PFSK-1 (cell line): ENCODE measurements at regions not wholly inside any gene's neighbourhood (a gene's known extent, or its start where the extent isn't known, plus 50 kb on each side); places are given as distances from the start of the nearest gene placed in this dataset.

Experiments used
- POLR2AphosphoS5 ChIP-seq: IDR thresholded peaks from 2 replicates; pipeline ENCODE4 v1.6.1; 2012; ENCODE audit warnings: low read depth, mild to moderate bottlenecking, control low read depth, low read length, moderate library complexity
- REST ChIP-seq, 2 experiments: IDR thresholded peaks; 2 replicates each; pipeline versions ENCODE4 v1.6.1 to v1.8.0; 2011 to 2012; ENCODE audit warnings: low read depth in 2 of 2, low read length in 2 of 2, control low read depth in 1 of 2, inconsistent platforms in 1 of 2, mild to moderate bottlenecking in 1 of 2, moderate library complexity in 1 of 2; ENCODE audit not compliant: insufficient read depth in 1 of 2
- TAF1 ChIP-seq: IDR thresholded peaks from 2 replicates; pipeline ENCODE4 v1.6.1; 2012; ENCODE audit warnings: low read length, control low read depth, borderline replicate concordance; ENCODE audit not compliant: insufficient read depth

DNA sequence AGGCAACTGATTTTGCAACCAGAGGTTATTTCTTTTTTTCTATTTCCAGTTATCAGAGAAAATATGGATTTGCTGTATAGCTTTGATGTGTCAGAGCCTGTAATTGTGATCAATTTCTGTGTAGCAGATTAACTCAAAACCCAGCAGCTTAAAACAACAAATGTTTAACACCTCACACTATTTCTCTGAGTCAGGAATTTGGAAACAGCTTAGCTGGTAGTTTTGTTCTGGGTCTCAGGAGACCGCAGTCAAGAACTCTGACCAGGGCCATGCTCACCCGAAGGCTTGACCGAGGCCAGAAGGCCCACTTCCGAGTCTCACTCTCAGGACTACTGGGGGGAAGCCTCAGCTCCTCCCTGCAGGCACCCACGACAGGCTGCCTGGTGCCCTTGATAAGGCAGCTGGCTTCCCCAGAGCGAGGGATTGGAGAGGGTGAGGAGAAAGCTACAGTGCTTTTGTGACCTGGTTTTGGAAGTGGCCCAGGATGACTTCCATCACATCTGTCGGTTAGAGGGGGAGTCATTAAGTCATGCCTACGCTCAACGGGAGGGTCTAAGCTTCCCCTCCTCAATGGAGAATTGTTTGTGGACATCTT, 105.7 kb upstream of the SHH start:
- no peak for TF ChIP-seq REST (IDR thresholded peaks at IDR 0.05; ENCODE audit: insufficient read depth in 1 of 2, low read depth in 2 of 2, low read length in 2 of 2)
- no peak for TF ChIP-seq POLR2AphosphoS5
- TF ChIP-seq TAF1: no peak
